K562 (cell line): ENCODE measurements at regions not wholly inside any gene's neighbourhood (a gene's known extent, or its start where the extent isn't known, plus 50 kb on each side); places are given as distances from the start of the nearest gene placed in this dataset.

Experiments used
- ARID1B ChIP-seq: fragments of 450-650 bp; IDR thresholded peaks from 2 replicates; pipeline ENCODE4 v1.6.1; 2016; ENCODE audit warnings: antibody characterized with exemption, mild to moderate bottlenecking, inconsistent platforms
- CEBPZ ChIP-seq: fragments of 150-350 bp; IDR thresholded peaks from 2 replicates; pipeline ENCODE4 v1.6.1; 2014; ENCODE audit warnings: low read depth, mild to moderate bottlenecking, low read length, borderline replicate concordance
- FOS ChIP-seq: IDR thresholded peaks from 3 replicates; pipeline ENCODE4 v1.6.1; 2011; ENCODE audit not compliant: insufficient read length; ENCODE audit errors: extremely low read depth
- FOXM1 ChIP-seq, 2 experiments: fragments of 450-650 bp in 1 of 2; sonication (generic) in 1 of 2; formaldehyde crosslinking in 1 of 2; IDR thresholded peaks; 2 replicates each; pipeline versions ENCODE4 v1.6.1 to v1.9.0; 2017 to 2022; ENCODE audit warnings: low read depth in 2 of 2, mild to moderate bottlenecking in 2 of 2, missing genetic modification reagents in 1 of 2, moderate library complexity in 1 of 2
- MTA3 ChIP-seq: fragments of 450-650 bp; formaldehyde crosslinking; IDR thresholded peaks from 2 replicates; pipeline ENCODE4 v1.6.1; 2017; ENCODE audit warnings: mild to moderate bottlenecking, borderline replicate concordance
- MYC ChIP-seq, 2 experiments: fragments of 250-450 bp in 1 of 2; sonication (Bioruptor Pico) in 1 of 2; IDR thresholded peaks; 2 replicates each; pipeline versions ENCODE4 v1.5.1 to v1.6.1; 2012 to 2021; ENCODE audit warnings: low read depth in 2 of 2, borderline replicate concordance in 1 of 2, improper control_type of control experiment in 1 of 2, low read length in 1 of 2, mild to moderate bottlenecking in 1 of 2, moderate library complexity in 1 of 2
- NFRKB ChIP-seq: fragments of 450-650 bp; IDR thresholded peaks from 2 replicates; pipeline ENCODE4 v1.6.1; 2016; ENCODE audit warnings: low read depth
- REST ChIP-seq, 2 experiments: fragments of 450-650 bp; formaldehyde crosslinking in 1 of 2; IDR thresholded peaks; 2 replicates each; pipeline versions ENCODE4 v1.4.0 to v1.6.1; 2014 to 2020; ENCODE audit warnings: mild to moderate bottlenecking in 2 of 2, borderline replicate concordance in 1 of 2, low read depth in 1 of 2
- STAT5B ChIP-seq: fragments of 250-450 bp; sonication (Bioruptor Pico); IDR thresholded peaks from 2 replicates; pipeline ENCODE4 v1.8.0; 2021; ENCODE audit warnings: mild to moderate bottlenecking, inconsistent platforms
- XRCC4 ChIP-seq: IDR thresholded peaks from one replicate; pipeline ENCODE4 v1.6.1; 2011; ENCODE audit not compliant: insufficient read depth, insufficient read length; ENCODE audit errors: extremely low read depth
- ZBTB12 ChIP-seq: fragments of 250-450 bp; sonication (Bioruptor Pico); IDR thresholded peaks from 2 replicates; pipeline ENCODE4 v1.4.0; 2020
- ZNF695 ChIP-seq: fragments of 450-650 bp; formaldehyde crosslinking; IDR thresholded peaks from 2 replicates; pipeline ENCODE4 v1.4.0; 2020; ENCODE audit warnings: mild to moderate bottlenecking, moderate library complexity
- ZNF699 ChIP-seq: fragments of 250-450 bp; sonication (Bioruptor Pico); IDR thresholded peaks from 2 replicates; pipeline ENCODE4 v1.8.0; 2021; ENCODE audit warnings: mild to moderate bottlenecking, moderate library complexity; ENCODE audit not compliant: insufficient replicate concordance
- TF ChIP-seq, protein P1 (sequence below): fragments of 250-450 bp; sonication (Bioruptor Pico); IDR thresholded peaks from 2 replicates; pipeline ENCODE4 v1.6.1; 2021; ENCODE audit warnings: mild to moderate bottlenecking

- TF ChIP-seq REST (IDR thresholded peaks at IDR 0.05; ENCODE audit: borderline replicate concordance) (no peak), REST (CRISPR knock-in tag; IDR thresholded peaks at IDR 0.05; ENCODE audit: low read depth) (no peak), FOS (no peak), FOXM1 (IDR thresholded peaks at IDR 0.05; ENCODE audit: low read depth) (no peak; the same call in 1 of the 2 replicates), FOXM1 (CRISPR knock-in tag; IDR thresholded peaks at IDR 0.05; ENCODE audit: low read depth) (no peak), MYC (IDR thresholded peaks at IDR 0.05; ENCODE audit: low read depth, low read length) (peak; percentile 30; the same call in 1 of the 2 replicates), MYC (CRISPR knock-in tag; IDR thresholded peaks at IDR 0.05; ENCODE audit: borderline replicate concordance, low read depth) (no peak), XRCC4 (no peak), ARID1B (no peak), STAT5B (CRISPR knock-in tag) (no peak), ZBTB12 (CRISPR knock-in tag) (0 out of 2 replicates have a peak, but pooled peaks have one; percentile 20), ZNF699 (CRISPR knock-in tag) (no peak), NFRKB (no peak), CEBPZ (no peak), ZNF695 (no peak), MTA3 (no peak; the same call in 1 of the 2 replicates)
- TF ChIP-seq, protein P1, sequence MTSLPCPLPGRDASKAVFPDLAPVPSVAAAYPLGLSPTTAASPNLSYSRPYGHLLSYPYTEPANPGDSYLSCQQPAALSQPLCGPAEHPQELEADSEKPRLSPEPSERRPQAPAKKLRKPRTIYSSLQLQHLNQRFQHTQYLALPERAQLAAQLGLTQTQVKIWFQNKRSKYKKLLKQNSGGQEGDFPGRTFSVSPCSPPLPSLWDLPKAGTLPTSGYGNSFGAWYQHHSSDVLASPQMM (CRISPR knock-in tag) = no peak
These were observed 197.9 kb downstream of the TRIM27 start (continued) for GRCh38 chr6:28725890-28726348.
